SK-N-DZ (cell line): ENCODE measurements at regions not wholly inside any gene's neighbourhood (a gene's known extent, or its start where the extent isn't known, plus 50 kb on each side); places are given as distances from the start of the nearest gene placed in this dataset.

Experiments used
- DNase-seq: peaks from one replicate; pipeline ENCODE4 v3.0.0-alpha.2; 2015; ENCODE audit warnings: low spot score

- DNase-seq, result no peak
Observed at GRCh38 chr21:22393324-22393723, 1395.1 kb downstream of the NCAM2 start.

- DNase-seq, result no peak
Observed at GRCh38 chr21:22395965-22396364, 1397.8 kb downstream of the NCAM2 start.

GRCh38 chr21:22399681-22400514 lies 1401.7 kb downstream of the NCAM2 start:
- DNase-seq, result no peak

- no peak for DNase-seq
Observed at GRCh38 chr21:22409571-22409970, 1411.4 kb downstream of the NCAM2 start.

- no peak for DNase-seq
Observed at GRCh38 chr21:22416555-22416954, 1418.3 kb downstream of the NCAM2 start.

GRCh38 chr21:22421416-22422180 lies 1423.4 kb downstream of the NCAM2 start:
- DNase-seq, result no peak

- no peak for DNase-seq
Observed at GRCh38 chr21:22438428-22439086, 1440.3 kb downstream of the NCAM2 start.

- DNase-seq, result no peak
Observed at GRCh38 chr21:22444990-22445389, 1446.8 kb downstream of the NCAM2 start.

GRCh38 chr21:22450507-22450906 lies 1452.3 kb downstream of the NCAM2 start:
- DNase-seq, result peak; percentile 2

- no peak for DNase-seq
Observed at GRCh38 chr21:22456241-22456640, 1458.0 kb downstream of the NCAM2 start.

- DNase-seq, result no peak
Observed at GRCh38 chr21:22468893-22469292, 1470.7 kb downstream of the NCAM2 start.

- DNase-seq, result no peak
Observed at GRCh38 chr21:22474403-22474802, 1476.2 kb downstream of the NCAM2 start.

- DNase-seq, result no peak
Observed at GRCh38 chr21:22476214-22476613, 1478.0 kb downstream of the NCAM2 start.

GRCh38 chr21:22476726-22477646 lies 1478.8 kb downstream of the NCAM2 start:
- DNase-seq, result no peak

GRCh38 chr21:22490049-22490448 lies 1491.8 kb downstream of the NCAM2 start:
- DNase-seq, result no peak

- no peak for DNase-seq
Observed at GRCh38 chr21:22516230-22516629, 1518.0 kb downstream of the NCAM2 start.

GRCh38 chr21:22535630-22536029 lies 1537.4 kb downstream of the NCAM2 start:
- no peak for DNase-seq

GRCh38 chr21:22536509-22536908 lies 1538.3 kb downstream of the NCAM2 start:
- no peak for DNase-seq

GRCh38 chr21:22544747-22545146 lies 1546.5 kb downstream of the NCAM2 start:
- DNase-seq, result no peak

GRCh38 chr21:22552390-22552789 lies 1554.2 kb downstream of the NCAM2 start:
- DNase-seq, result no peak

- no peak for DNase-seq
Observed at GRCh38 chr21:22554690-22555316, 1556.6 kb downstream of the NCAM2 start.
